Natural killer cell (primary cell): ENCODE measurements at regions not wholly inside any gene's neighbourhood (a gene's known extent, or its start where the extent isn't known, plus 50 kb on each side); places are given as distances from the start of the nearest gene placed in this dataset.

Experiments
- ATAC-seq, 3 donors: fragments of 150-1000 bp in 2 of 3; fragments of 200-7000 bp in 1 of 3; cut with Tn5 transposase; 1 replicate in 1 of 3; 2 replicates in 2 of 3; pipeline ENCODE4 v1.10.0; 2021; ENCODE audit warnings: mild to moderate bottlenecking in 2 of 3, moderate library complexity in 2 of 3
- DNase-seq, 2 donors: peaks; one replicate each; pipeline versions ENCODE4 v3.0.0 to v3.0.0-alpha.2; 2013 to 2021; ENCODE audit warnings: mixed read lengths in 1 of 2
- H3K27ac ChIP-seq: one replicate; pipeline ENCODE4 v1.5.1; 2013; ENCODE audit warnings: mild to moderate bottlenecking, low read length
- H3K27me3 ChIP-seq: one replicate; pipeline ENCODE4 v1.6.1; 2013; ENCODE audit warnings: low read length; ENCODE audit not compliant: control insufficient read depth, insufficient read depth
- H3K36me3 ChIP-seq: one replicate; pipeline ENCODE4 v1.6.1; 2013; ENCODE audit warnings: low read length; ENCODE audit not compliant: control insufficient read depth, insufficient read depth
- H3K4me1 ChIP-seq: one replicate; pipeline ENCODE4 v1.6.1; 2013; ENCODE audit warnings: low read length; ENCODE audit not compliant: control insufficient read depth, insufficient read depth
- H3K4me3 ChIP-seq: one replicate; pipeline ENCODE4 v1.5.1; 2013; ENCODE audit warnings: low read length
- H3K9me3 ChIP-seq: one replicate; pipeline ENCODE4 v1.6.1; 2013; ENCODE audit warnings: low read length; ENCODE audit not compliant: control insufficient read depth, insufficient read depth
- H3K27ac Mint-ChIP-seq, 2 donors: one replicate each; pipeline ENCODE4 v1.8.0; 2022; ENCODE audit warnings: mild to moderate bottlenecking in 2 of 2, mixed read lengths in 2 of 2, moderate library complexity in 1 of 2
- H3K27me3 Mint-ChIP-seq, 2 donors: one replicate each; pipeline ENCODE4 v1.8.0; 2022; ENCODE audit warnings: low read depth in 2 of 2, mixed read lengths in 2 of 2
- H3K36me3 Mint-ChIP-seq: one replicate; pipeline ENCODE4 v1.8.0; 2022; ENCODE audit warnings: mixed read lengths
- H3K4me1 Mint-ChIP-seq, 2 donors: one replicate each; pipeline ENCODE4 v1.8.0; 2022; ENCODE audit warnings: mixed read lengths in 2 of 2
- H3K4me3 Mint-ChIP-seq: one replicate; pipeline ENCODE4 v1.8.0; 2022; ENCODE audit warnings: mild to moderate bottlenecking, moderate library complexity, mixed read lengths
- H3K9me3 Mint-ChIP-seq, 2 donors: one replicate each; pipeline ENCODE4 v1.8.0; 2022; ENCODE audit warnings: mixed read lengths in 2 of 2
- CTCF ChIP-seq: fragments of 200-600 bp; IDR thresholded peaks from one replicate; pipeline ENCODE4 v1.8.0; 2022; ENCODE audit warnings: antibody characterized with exemption
- WGBS: methylation state at CpG from one replicate; pipeline ENCODE4 v1.1.7; 2013; ENCODE audit warnings: missing lambda C conversion rate; ENCODE audit not compliant: insufficient coverage; 5-methylcytosine and 5-hydroxymethylcytosine counted together
- intact Hi-C: fragments of 100-400 bp; cut with micrococcal nuclease; formaldehyde crosslinking; loops from one replicate; pipeline ENCODE4 v1.14.2; 2022

GRCh38 chr17:71488851-71489250 is 632.0 kb upstream of the SOX9 start:
- Histone ChIP-seq H3K27ac (no peak overlapping the region), H3K4me1 (no peaks in the 10 kb centered on the region), H3K27me3 (no peaks in the 10 kb centered on the region), H3K9me3 (no peaks in the 10 kb centered on the region), H3K36me3 (no peaks in the 10 kb centered on the region), H3K4me3 (no peak overlapping the region)
- TF ChIP-seq CTCF = no peak
- H3K36me3 Mint-ChIP-seq = no peaks in the 10 kb centered on the region
- no peaks in the 10 kb centered on the region for H3K27me3 Mint-ChIP-seq
- intact Hi-C loops = no loop called here
- H3K9me3 Mint-ChIP-seq = peaks cover 4 to 10% of the 10 kb centered on the region in 2 donors
- H3K27ac Mint-ChIP-seq = no peak overlapping the region
- DNase-seq = no peak
- no peak overlapping the region for H3K4me3 Mint-ChIP-seq
- ATAC-seq = no peak
- no peaks in the 10 kb centered on the region for H3K4me1 Mint-ChIP-seq

- TF ChIP-seq CTCF = no peak
These were observed 626.6 kb upstream of the SOX9 start for GRCh38 chr17:71494062-71494855.

GRCh38 chr17:71495420-71495819 is 625.4 kb upstream of the SOX9 start:
- no peaks in the 10 kb centered on the region for H3K36me3 Mint-ChIP-seq
- H3K4me3 ChIP-seq = no peak overlapping the region
- ATAC-seq (no peak), DNase-seq (no peak)
- TF ChIP-seq CTCF = no peak
- no peaks in the 10 kb centered on the region for H3K4me1 Mint-ChIP-seq
- H3K4me3 Mint-ChIP-seq = no peak overlapping the region
- H3K9me3 ChIP-seq = no peaks in the 10 kb centered on the region
- no peaks in the 10 kb centered on the region for H3K36me3 ChIP-seq
- H3K27ac Mint-ChIP-seq = no peak overlapping the region
- H3K27me3 Mint-ChIP-seq = no peaks in the 10 kb centered on the region
- intact Hi-C loops = no loop called here
- no peaks in the 10 kb centered on the region for H3K4me1 ChIP-seq
- H3K27ac ChIP-seq = no peak overlapping the region
- H3K9me3 Mint-ChIP-seq = peaks cover 4 to 9% of the 10 kb centered on the region in 2 donors
- H3K27me3 ChIP-seq = no peaks in the 10 kb centered on the region

More at GRCh38 chr17:71494062-71494855, 626.6 kb upstream of the SOX9 start:
- Mint-ChIP-seq H3K4me1 (no peaks in the 10 kb centered on the region), H3K27me3 (no peaks in the 10 kb centered on the region), H3K4me3 (no peak overlapping the region), H3K27ac (no peak overlapping the region), H3K36me3 (no peaks in the 10 kb centered on the region), H3K9me3 (peaks cover 4 to 9% of the 10 kb centered on the region in 2 donors)
- Histone ChIP-seq H3K4me3 (no peak overlapping the region), H3K27me3 (no peaks in the 10 kb centered on the region), H3K36me3 (no peaks in the 10 kb centered on the region), H3K4me1 (no peaks in the 10 kb centered on the region), H3K27ac (no peak overlapping the region), H3K9me3 (no peaks in the 10 kb centered on the region)
- intact Hi-C loops = no loop called here
- no CpG with 5 or more reads among the region's 2 CpGs for WGBS
- ATAC-seq (no peak), DNase-seq (no peak)

GRCh38 chr17:71496552-71496951 is 624.3 kb upstream of the SOX9 start:
- Mint-ChIP-seq H3K4me3 (no peak overlapping the region), H3K36me3 (no peaks in the 10 kb centered on the region), H3K27me3 (no peaks in the 10 kb centered on the region), H3K27ac (no peak overlapping the region), H3K4me1 (no peaks in the 10 kb centered on the region), H3K9me3 (peaks cover 4 to 9% of the 10 kb centered on the region in 2 donors)
- intact Hi-C loops = no loop called here
- Histone ChIP-seq H3K36me3 (no peaks in the 10 kb centered on the region), H3K27me3 (no peaks in the 10 kb centered on the region), H3K4me1 (no peaks in the 10 kb centered on the region), H3K27ac (no peak overlapping the region), H3K9me3 (no peaks in the 10 kb centered on the region), H3K4me3 (no peak overlapping the region)
- TF ChIP-seq CTCF = no peak
- DNase-seq = no peak
- ATAC-seq = no peak
- 67% methylated on average over 1 of the region's 2 CpGs for WGBS
